A549 (cell line): ENCODE measurements at regions not wholly inside any gene's neighbourhood (a gene's known extent, or its start where the extent isn't known, plus 50 kb on each side); places are given as distances from the start of the nearest gene placed in this dataset.

ENCODE experiments used
- PHF8 ChIP-seq: fragments of 200-600 bp; sonication (generic); IDR thresholded peaks from 2 replicates; pipeline ENCODE4 v1.6.1; 2016; ENCODE audit warnings: low read depth, mild to moderate bottlenecking, antibody characterized with exemption, moderate library complexity, borderline replicate concordance
- ZFP36 ChIP-seq: fragments of 450-650 bp; IDR thresholded peaks from 2 replicates; pipeline ENCODE4 v1.6.1; 2014; ENCODE audit warnings: borderline replicate concordance; ENCODE audit not compliant: partially characterized antibody
- TF ChIP-seq, protein P1 (sequence below): fragments of >200 bp; sonication (Bioruptor Twin); formaldehyde crosslinking; IDR thresholded peaks from 3 replicates; pipeline ENCODE4 v1.5.1; 2016
- TF ChIP-seq, protein P2 (sequence below): fragments of >200 bp; sonication (Bioruptor Twin); formaldehyde crosslinking; IDR thresholded peaks from 2 replicates; pipeline ENCODE4 v1.6.1; 2016

GRCh38 chr1:37404711-37405110, 69.7 kb upstream of the ZC3H12A start:
- TF ChIP-seq, protein P1, sequence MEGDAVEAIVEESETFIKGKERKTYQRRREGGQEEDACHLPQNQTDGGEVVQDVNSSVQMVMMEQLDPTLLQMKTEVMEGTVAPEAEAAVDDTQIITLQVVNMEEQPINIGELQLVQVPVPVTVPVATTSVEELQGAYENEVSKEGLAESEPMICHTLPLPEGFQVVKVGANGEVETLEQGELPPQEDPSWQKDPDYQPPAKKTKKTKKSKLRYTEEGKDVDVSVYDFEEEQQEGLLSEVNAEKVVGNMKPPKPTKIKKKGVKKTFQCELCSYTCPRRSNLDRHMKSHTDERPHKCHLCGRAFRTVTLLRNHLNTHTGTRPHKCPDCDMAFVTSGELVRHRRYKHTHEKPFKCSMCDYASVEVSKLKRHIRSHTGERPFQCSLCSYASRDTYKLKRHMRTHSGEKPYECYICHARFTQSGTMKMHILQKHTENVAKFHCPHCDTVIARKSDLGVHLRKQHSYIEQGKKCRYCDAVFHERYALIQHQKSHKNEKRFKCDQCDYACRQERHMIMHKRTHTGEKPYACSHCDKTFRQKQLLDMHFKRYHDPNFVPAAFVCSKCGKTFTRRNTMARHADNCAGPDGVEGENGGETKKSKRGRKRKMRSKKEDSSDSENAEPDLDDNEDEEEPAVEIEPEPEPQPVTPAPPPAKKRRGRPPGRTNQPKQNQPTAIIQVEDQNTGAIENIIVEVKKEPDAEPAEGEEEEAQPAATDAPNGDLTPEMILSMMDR = no peak
- TF ChIP-seq, protein P2, sequence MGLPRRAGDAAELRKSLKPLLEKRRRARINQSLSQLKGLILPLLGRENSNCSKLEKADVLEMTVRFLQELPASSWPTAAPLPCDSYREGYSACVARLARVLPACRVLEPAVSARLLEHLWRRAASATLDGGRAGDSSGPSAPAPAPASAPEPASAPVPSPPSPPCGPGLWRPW = no peak
- no peak for TF ChIP-seq PHF8
- no peak for TF ChIP-seq ZFP36
